GM12864 (cell line): ENCODE measurements at regions not wholly inside any gene's neighbourhood (a gene's known extent, or its start where the extent isn't known, plus 50 kb on each side); places are given as distances from the start of the nearest gene placed in this dataset.

Source experiments
- DNase-seq: peaks from one replicate; pipeline ENCODE4 v3.0.0-alpha.2; 2011; ENCODE audit warnings: low read depth
- H3K4me3 ChIP-seq: 2 replicates; pipeline ENCODE4 v1.5.1; 2011; ENCODE audit warnings: mild to moderate bottlenecking, low read depth, low read length, control low read depth
- TF ChIP-seq, protein P1 (sequence below): IDR thresholded peaks from 2 replicates; pipeline ENCODE4 v1.5.1; 2011; ENCODE audit warnings: low read depth, mild to moderate bottlenecking, moderate library complexity, low read length, control low read depth, inconsistent platforms; ENCODE audit errors: missing control alignments

DNA sequence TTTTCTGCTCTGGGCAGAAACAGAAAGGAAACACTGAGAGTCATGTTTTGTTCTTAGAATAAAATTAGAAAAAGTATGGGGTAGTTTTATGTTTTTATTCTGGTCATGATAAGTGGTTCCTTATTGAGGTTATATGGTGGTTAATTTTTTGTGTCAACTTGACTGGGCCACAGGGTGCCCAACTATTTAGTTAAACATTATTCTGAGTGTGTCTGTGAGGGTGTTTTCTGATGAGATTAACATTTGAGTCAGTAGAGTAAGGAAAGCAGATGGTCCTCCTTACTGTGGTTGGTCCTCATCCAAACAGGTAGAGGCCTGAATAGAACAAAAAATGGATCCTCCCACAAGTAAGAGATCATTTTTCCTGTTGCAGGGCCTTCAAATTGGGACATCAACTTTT is 98.9 kb downstream of the C3orf38 start:
- H3K4me3 ChIP-seq: no peak overlapping the region
- TF ChIP-seq, protein P1, sequence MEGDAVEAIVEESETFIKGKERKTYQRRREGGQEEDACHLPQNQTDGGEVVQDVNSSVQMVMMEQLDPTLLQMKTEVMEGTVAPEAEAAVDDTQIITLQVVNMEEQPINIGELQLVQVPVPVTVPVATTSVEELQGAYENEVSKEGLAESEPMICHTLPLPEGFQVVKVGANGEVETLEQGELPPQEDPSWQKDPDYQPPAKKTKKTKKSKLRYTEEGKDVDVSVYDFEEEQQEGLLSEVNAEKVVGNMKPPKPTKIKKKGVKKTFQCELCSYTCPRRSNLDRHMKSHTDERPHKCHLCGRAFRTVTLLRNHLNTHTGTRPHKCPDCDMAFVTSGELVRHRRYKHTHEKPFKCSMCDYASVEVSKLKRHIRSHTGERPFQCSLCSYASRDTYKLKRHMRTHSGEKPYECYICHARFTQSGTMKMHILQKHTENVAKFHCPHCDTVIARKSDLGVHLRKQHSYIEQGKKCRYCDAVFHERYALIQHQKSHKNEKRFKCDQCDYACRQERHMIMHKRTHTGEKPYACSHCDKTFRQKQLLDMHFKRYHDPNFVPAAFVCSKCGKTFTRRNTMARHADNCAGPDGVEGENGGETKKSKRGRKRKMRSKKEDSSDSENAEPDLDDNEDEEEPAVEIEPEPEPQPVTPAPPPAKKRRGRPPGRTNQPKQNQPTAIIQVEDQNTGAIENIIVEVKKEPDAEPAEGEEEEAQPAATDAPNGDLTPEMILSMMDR: no peak
- DNase-seq: no peak

DNA sequence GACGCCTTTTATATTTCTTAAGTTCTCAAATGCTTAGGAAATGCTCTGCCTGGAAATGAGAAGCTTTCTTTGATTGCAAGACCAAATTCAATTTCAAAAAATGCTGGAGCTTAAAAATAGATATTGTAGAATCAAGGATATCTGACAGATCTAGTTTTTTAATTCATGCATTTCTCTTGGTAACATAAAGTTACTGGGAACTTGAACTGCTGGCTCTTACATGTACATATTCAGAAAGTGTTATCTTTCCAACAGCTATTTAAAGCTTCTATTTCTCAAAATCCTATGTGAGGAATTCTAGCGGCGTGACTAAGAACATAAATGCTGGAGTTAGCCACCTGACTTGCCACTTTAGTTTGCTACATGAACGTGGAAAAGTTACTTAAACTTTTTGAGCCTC is 109.3 kb downstream of the C3orf38 start:
- H3K4me3 ChIP-seq: no peak overlapping the region
- no peak for DNase-seq
- TF ChIP-seq, protein P1: no peak

DNA sequence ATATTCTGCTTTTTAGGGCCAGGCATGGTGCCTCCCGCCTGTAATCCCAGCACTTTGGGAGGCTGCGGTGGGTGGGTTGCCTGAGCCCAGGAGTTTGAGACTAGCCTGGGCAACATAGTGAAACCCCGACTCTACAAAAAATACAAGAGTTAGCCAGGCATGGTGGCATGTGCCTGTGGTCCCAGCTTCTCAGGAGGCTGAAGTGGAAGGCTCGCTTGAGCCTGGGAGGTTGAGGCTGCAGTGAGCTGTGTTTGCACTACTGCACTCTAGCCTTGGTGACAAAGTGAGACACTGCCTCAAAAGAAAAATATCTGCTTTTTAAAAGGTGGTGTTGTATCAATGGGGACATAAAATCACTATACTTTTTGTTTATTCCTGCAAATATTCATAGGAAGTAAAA is 112.8 kb downstream of the C3orf38 start:
- no peak overlapping the region for H3K4me3 ChIP-seq
- DNase-seq: no peak
- TF ChIP-seq, protein P1: no peak

DNA sequence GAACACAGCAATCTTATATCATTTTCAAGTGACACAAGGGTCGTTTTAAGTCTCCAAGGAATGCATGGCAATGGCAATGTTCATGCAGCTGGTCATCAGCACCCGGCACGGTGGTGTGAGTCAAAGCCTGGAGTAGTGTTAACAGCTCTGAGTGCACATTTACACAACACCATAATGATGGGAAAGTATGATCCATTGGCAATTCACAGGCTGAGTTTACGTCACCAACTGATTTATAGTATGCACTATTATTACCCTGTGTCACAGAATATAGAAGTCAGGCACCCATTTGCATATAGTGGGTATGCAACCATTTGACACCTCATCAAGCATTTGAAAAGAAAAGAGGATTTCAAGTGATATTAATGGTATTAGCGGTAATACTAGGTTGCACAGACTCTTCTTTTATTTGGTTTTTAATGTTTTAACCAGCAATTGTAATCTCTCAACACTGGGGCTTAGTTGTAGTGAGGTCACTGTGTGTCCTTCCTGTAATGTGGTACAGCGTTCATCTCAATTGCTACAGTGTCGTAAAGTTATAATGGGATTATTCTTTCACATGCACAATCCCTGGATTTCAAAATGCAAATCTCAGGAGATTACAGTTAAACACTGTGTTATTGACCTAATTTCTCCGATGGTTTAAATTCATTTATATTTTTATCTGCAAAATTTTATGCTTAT is 113.8 kb downstream of the C3orf38 start:
- no peak for DNase-seq
- TF ChIP-seq, protein P1: no peak
- no peak overlapping the region for H3K4me3 ChIP-seq

DNA sequence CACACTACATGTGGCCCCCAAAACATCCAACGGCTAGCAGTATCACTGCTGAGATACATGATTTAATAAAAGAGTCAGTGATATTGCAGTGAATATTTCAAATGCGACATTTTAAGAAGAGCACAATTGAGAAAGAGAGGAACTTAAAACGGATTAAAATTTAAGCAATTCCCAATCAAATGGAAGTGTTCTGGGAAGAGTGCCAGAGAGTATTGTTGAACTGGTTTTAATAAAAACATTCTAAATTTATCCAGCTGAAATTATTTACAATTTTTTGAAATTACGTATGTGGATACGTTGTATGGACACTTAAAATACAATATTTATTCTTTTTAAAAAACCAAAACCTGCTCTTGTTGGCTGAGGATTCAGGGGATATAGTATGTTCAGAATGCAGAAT is 117.7 kb downstream of the C3orf38 start:
- H3K4me3 ChIP-seq: no peak overlapping the region
- TF ChIP-seq, protein P1: no peak
- no peak for DNase-seq

- no peak overlapping the region for H3K4me3 ChIP-seq
- DNase-seq: no peak
- TF ChIP-seq, protein P1: no peak
These were observed 118.1 kb downstream of the C3orf38 start for GRCh38 chr3:88267847-88268246.

GRCh38 chr3:88280326-88280725 is 130.6 kb downstream of the C3orf38 start:
- TF ChIP-seq, protein P1: no peak
- no peak overlapping the region for H3K4me3 ChIP-seq
- DNase-seq: no peak
